WTC11 (cell line): ENCODE measurements at regions not wholly inside any gene's neighbourhood (a gene's known extent, or its start where the extent isn't known, plus 50 kb on each side); places are given as distances from the start of the nearest gene placed in this dataset.

Experiments used
- ATAC-seq: fragments of 200-7000 bp; cut with Tn5 transposase; 2 replicates; pipeline ENCODE4 v1.10.0; 2021; ENCODE audit warnings: mild to moderate bottlenecking, moderate library complexity
- CTCF ChIA-PET: fragments of 300-600 bp; sonication (Branson Sonifier 250); formaldehyde crosslinking; loops from one replicate; lab custom pipeline; 2021; ENCODE audit warnings: antibody characterized with exemption; lab: Charles Lee
- POLR2A ChIA-PET: fragments of 350-600 bp; sonication (Branson Sonifier 250); formaldehyde crosslinking; loops from one replicate; lab custom pipeline; 2021; ENCODE audit warnings: antibody characterized with exemption; lab: Charles Lee
- DNase-seq: peaks from one replicate; pipeline ENCODE4 v3.0.0; 2021; ENCODE audit warnings: low spot score
- H3K27ac Mint-ChIP-seq: 2 replicates; pipeline ENCODE4 v1.8.0; 2021; ENCODE audit warnings: mixed read lengths
- H3K27me3 Mint-ChIP-seq: 2 replicates; pipeline ENCODE4 v1.8.0; 2021; ENCODE audit warnings: low read depth, mild to moderate bottlenecking, moderate library complexity, mixed read lengths
- H3K36me3 Mint-ChIP-seq: 2 replicates; pipeline ENCODE4 v1.8.0; 2021; ENCODE audit warnings: mixed read lengths
- H3K4me1 Mint-ChIP-seq: 2 replicates; pipeline ENCODE4 v1.8.0; 2022; ENCODE audit warnings: mixed read lengths
- H3K4me3 Mint-ChIP-seq: 2 replicates; pipeline ENCODE4 v1.8.0; 2021; ENCODE audit warnings: mild to moderate bottlenecking, moderate library complexity, mixed read lengths
- H3K9me3 Mint-ChIP-seq: 2 replicates; pipeline ENCODE4 v1.8.0; 2021; ENCODE audit warnings: mixed read lengths
- ATF2 ChIP-seq: sonication (generic); formaldehyde crosslinking; IDR thresholded peaks from 2 replicates; pipeline ENCODE4 v1.8.1; 2022; ENCODE audit warnings: low read depth, missing genetic modification reagents, borderline replicate concordance
- CREB1 ChIP-seq: sonication (generic); formaldehyde crosslinking; IDR thresholded peaks from 2 replicates; pipeline ENCODE4 v1.8.0; 2023; ENCODE audit warnings: mild to moderate bottlenecking, missing genetic modification reagents
- CREM ChIP-seq: sonication (generic); formaldehyde crosslinking; IDR thresholded peaks from 2 replicates; pipeline ENCODE4 v1.8.1; 2022; ENCODE audit warnings: mild to moderate bottlenecking, missing genetic modification reagents, moderate library complexity
- EMX1 ChIP-seq: fragments of 250-450 bp; sonication (Bioruptor Pico); IDR thresholded peaks from 2 replicates; pipeline ENCODE4 v1.8.0; 2021; ENCODE audit warnings: mild to moderate bottlenecking
- ERG ChIP-seq: fragments of 250-450 bp; sonication (Bioruptor Pico); IDR thresholded peaks from 2 replicates; pipeline ENCODE4 v1.8.0; 2021; ENCODE audit warnings: mild to moderate bottlenecking
- FOXP1 ChIP-seq: sonication (generic); formaldehyde crosslinking; IDR thresholded peaks from 2 replicates; pipeline ENCODE4 v1.8.0; 2022; ENCODE audit warnings: missing genetic modification reagents, mild to moderate bottlenecking, moderate library complexity, borderline replicate concordance
- GTF2I ChIP-seq: fragments of 250-450 bp; sonication (Bioruptor Pico); conservative IDR thresholded peaks from 2 replicates; pipeline ENCODE4 v1.4.0; 2021; ENCODE audit warnings: mild to moderate bottlenecking
- JUN ChIP-seq: sonication (generic); formaldehyde crosslinking; IDR thresholded peaks from 2 replicates; pipeline ENCODE4 v1.8.0; 2023; ENCODE audit warnings: mild to moderate bottlenecking, missing genetic modification reagents
- KAT7 ChIP-seq: sonication (generic); formaldehyde crosslinking; IDR thresholded peaks from 2 replicates; pipeline ENCODE4 v1.8.1; 2023; ENCODE audit warnings: missing genetic modification reagents, mild to moderate bottlenecking, borderline replicate concordance
- MXD4 ChIP-seq: fragments of 250-450 bp; sonication (Bioruptor Pico); IDR thresholded peaks from 2 replicates; pipeline ENCODE4 v1.8.0; 2021; ENCODE audit warnings: mild to moderate bottlenecking, moderate library complexity, borderline replicate concordance
- NFATC4 ChIP-seq: fragments of 250-450 bp; sonication (Bioruptor Pico); IDR thresholded peaks from 2 replicates; pipeline ENCODE4 v1.9.0; 2021; ENCODE audit warnings: mild to moderate bottlenecking
- NFE2L1 ChIP-seq: sonication (generic); formaldehyde crosslinking; IDR thresholded peaks from 2 replicates; pipeline ENCODE4 v1.8.1; 2023; ENCODE audit warnings: missing genetic modification reagents
- NFYB ChIP-seq: sonication (generic); formaldehyde crosslinking; conservative IDR thresholded peaks from 2 replicates; pipeline ENCODE4 v1.8.0; 2022; ENCODE audit warnings: low read depth, missing genetic modification reagents
- TCF7 ChIP-seq: sonication (generic); formaldehyde crosslinking; IDR thresholded peaks from 2 replicates; pipeline ENCODE4 v1.8.0; 2022; ENCODE audit warnings: mild to moderate bottlenecking, low read depth, missing genetic modification reagents, moderate library complexity
- TEAD1 ChIP-seq: sonication (generic); formaldehyde crosslinking; IDR thresholded peaks from 2 replicates; pipeline ENCODE4 v1.8.0; 2022; ENCODE audit warnings: mild to moderate bottlenecking, missing genetic modification reagents
- TP53 ChIP-seq: sonication (generic); formaldehyde crosslinking; IDR thresholded peaks from 2 replicates; pipeline ENCODE4 v1.8.1; 2023; ENCODE audit warnings: mild to moderate bottlenecking, missing genetic modification reagents
- ZNF121 ChIP-seq: sonication (generic); formaldehyde crosslinking; IDR thresholded peaks from 2 replicates; pipeline ENCODE4 v1.8.0; 2023; ENCODE audit warnings: missing genetic modification reagents
- ZNF281 ChIP-seq: sonication (generic); formaldehyde crosslinking; IDR thresholded peaks from 2 replicates; pipeline ENCODE4 v1.8.0; 2023; ENCODE audit warnings: mild to moderate bottlenecking, missing genetic modification reagents
- ZNF423 ChIP-seq: fragments of 250-450 bp; sonication (Bioruptor Pico); IDR thresholded peaks from 2 replicates; pipeline ENCODE4 v2.1.2; 2022; ENCODE audit warnings: mild to moderate bottlenecking, moderate library complexity
- TF ChIP-seq, protein P1 (sequence below): sonication (generic); formaldehyde crosslinking; IDR thresholded peaks from 2 replicates; pipeline ENCODE4 v1.8.1; 2022; ENCODE audit warnings: mild to moderate bottlenecking, moderate library complexity, missing genetic modification reagents
- TF ChIP-seq, protein P2 (sequence below): sonication (generic); formaldehyde crosslinking; conservative IDR thresholded peaks from 2 replicates; pipeline ENCODE4 v1.8.1; 2022; ENCODE audit warnings: mild to moderate bottlenecking, missing genetic modification reagents
- TF ChIP-seq, protein P3 (sequence below): sonication (generic); formaldehyde crosslinking; IDR thresholded peaks from 2 replicates; pipeline ENCODE4 v1.8.1; 2023; ENCODE audit warnings: mild to moderate bottlenecking, missing genetic modification reagents, moderate library complexity
- TF ChIP-seq, protein P4 (sequence below): sonication (generic); formaldehyde crosslinking; IDR thresholded peaks from 2 replicates; pipeline ENCODE4 v1.8.1; 2022; ENCODE audit warnings: low read depth, mild to moderate bottlenecking, moderate library complexity, missing genetic modification reagents, borderline replicate concordance

GRCh38 chr17:69908626-69909368, 166.2 kb upstream of the KCNJ16 start:
- DNase-seq, result no peak
- POLR2A ChIA-PET, result no interaction called here
- CTCF ChIA-PET, result no interaction called here

GRCh38 chr17:69909389-69909788, 165.6 kb upstream of the KCNJ16 start:
- Mint-ChIP-seq H3K4me3 (no peak overlapping the region), H3K36me3 (no peaks in the 10 kb centered on the region)
- no peak for TF ChIP-seq TEAD1
- TF ChIP-seq TP53, result no peak
- TF ChIP-seq KAT7 (CRISPR knock-in tag), result no peak
- TF ChIP-seq EMX1 (CRISPR knock-in tag), result no peak
- TF ChIP-seq TCF7 (CRISPR knock-in tag), result no peak
- no peak for TF ChIP-seq FOXP1 (CRISPR knock-in tag)
- no peak for TF ChIP-seq MXD4 (CRISPR knock-in tag)
- TF ChIP-seq CREB1 (CRISPR knock-in tag), result no peak
- no peak for TF ChIP-seq ATF2 (CRISPR knock-in tag)
- TF ChIP-seq NFYB (CRISPR knock-in tag), result no peak
- TF ChIP-seq ZNF423 (CRISPR knock-in tag), result no peak
- TF ChIP-seq, protein P1, sequence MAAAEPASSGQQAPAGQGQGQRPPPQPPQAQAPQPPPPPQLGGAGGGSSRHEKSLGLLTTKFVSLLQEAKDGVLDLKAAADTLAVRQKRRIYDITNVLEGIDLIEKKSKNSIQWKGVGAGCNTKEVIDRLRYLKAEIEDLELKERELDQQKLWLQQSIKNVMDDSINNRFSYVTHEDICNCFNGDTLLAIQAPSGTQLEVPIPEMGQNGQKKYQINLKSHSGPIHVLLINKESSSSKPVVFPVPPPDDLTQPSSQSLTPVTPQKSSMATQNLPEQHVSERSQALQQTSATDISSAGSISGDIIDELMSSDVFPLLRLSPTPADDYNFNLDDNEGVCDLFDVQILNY (CRISPR knock-in tag), result no peak
- TF ChIP-seq, protein P2, sequence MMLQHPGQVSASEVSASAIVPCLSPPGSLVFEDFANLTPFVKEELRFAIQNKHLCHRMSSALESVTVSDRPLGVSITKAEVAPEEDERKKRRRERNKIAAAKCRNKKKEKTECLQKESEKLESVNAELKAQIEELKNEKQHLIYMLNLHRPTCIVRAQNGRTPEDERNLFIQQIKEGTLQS (CRISPR knock-in tag), result no peak
- no peak for TF ChIP-seq ZNF121 (CRISPR knock-in tag)
- TF ChIP-seq, all 79 proteins: peak for 0
- no peak for DNase-seq
- ChIA-PET POLR2A (no interaction called here), CTCF (no interaction called here)
- peaks cover 9% of the 10 kb centered on the region for H3K4me1 Mint-ChIP-seq
- H3K27ac Mint-ChIP-seq, result no peak overlapping the region
- no peak for ATAC-seq
- H3K27me3 Mint-ChIP-seq, result no peaks in the 10 kb centered on the region
- H3K9me3 Mint-ChIP-seq, result 0 out of 2 replicates have a peak, but pooled peaks cover 5% of the 10 kb centered on the region

More at GRCh38 chr17:69908626-69909368, 166.2 kb upstream of the KCNJ16 start:
- ATAC-seq, result no peak
- Mint-ChIP-seq H3K4me1 (peaks cover 3% of the 10 kb centered on the region), H3K4me3 (no peak overlapping the region), H3K36me3 (no peaks in the 10 kb centered on the region), H3K27me3 (no peaks in the 10 kb centered on the region), H3K9me3 (0 out of 2 replicates have a peak, but pooled peaks cover 5% of the 10 kb centered on the region), H3K27ac (no peak overlapping the region)
- TF ChIP-seq, protein P3, sequence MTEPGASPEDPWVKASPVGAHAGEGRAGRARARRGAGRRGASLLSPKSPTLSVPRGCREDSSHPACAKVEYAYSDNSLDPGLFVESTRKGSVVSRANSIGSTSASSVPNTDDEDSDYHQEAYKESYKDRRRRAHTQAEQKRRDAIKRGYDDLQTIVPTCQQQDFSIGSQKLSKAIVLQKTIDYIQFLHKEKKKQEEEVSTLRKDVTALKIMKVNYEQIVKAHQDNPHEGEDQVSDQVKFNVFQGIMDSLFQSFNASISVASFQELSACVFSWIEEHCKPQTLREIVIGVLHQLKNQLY, result no peak

DNA sequence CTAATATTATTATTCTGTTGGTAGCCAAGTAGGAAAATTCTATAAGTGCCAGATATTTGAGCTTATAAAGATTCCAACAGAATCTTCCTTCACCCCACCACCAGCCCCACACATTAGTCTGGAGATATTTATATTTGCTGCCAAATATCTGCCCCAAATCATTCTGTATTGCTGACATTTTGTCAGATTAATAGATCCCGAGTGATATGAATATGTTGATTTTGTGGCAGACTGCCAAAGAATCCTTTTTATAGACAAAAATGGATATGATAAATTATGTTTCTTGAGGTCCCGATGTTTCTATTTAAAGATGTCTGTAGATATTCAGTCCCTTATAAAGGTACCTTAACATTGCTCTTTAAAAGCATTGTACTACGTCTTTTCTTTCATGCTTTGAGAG, 162.2 kb upstream of the KCNJ16 start:
- Mint-ChIP-seq H3K9me3 (0 out of 2 replicates have a peak, but pooled peaks cover 5% of the 10 kb centered on the region), H3K27ac (no peak overlapping the region), H3K4me3 (no peak overlapping the region), H3K4me1 (peaks cover 12% of the 10 kb centered on the region), H3K36me3 (no peaks in the 10 kb centered on the region), H3K27me3 (no peaks in the 10 kb centered on the region)
- POLR2A ChIA-PET, result no interaction called here
- DNase-seq, result no peak
- CTCF ChIA-PET, result no interaction called here
- ATAC-seq, result no peak
- TF ChIP-seq JUN (CRISPR knock-in tag), result no peak
- no peak for TF ChIP-seq GTF2I
- no peak for TF ChIP-seq NFE2L1 (CRISPR knock-in tag)
- TF ChIP-seq, protein P4, sequence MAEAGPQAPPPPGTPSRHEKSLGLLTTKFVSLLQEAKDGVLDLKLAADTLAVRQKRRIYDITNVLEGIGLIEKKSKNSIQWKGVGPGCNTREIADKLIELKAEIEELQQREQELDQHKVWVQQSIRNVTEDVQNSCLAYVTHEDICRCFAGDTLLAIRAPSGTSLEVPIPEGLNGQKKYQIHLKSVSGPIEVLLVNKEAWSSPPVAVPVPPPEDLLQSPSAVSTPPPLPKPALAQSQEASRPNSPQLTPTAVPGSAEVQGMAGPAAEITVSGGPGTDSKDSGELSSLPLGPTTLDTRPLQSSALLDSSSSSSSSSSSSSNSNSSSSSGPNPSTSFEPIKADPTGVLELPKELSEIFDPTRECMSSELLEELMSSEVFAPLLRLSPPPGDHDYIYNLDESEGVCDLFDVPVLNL (CRISPR knock-in tag), result no peak
- no peak for TF ChIP-seq KAT7 (CRISPR knock-in tag)
- no peak for TF ChIP-seq ZNF281 (CRISPR knock-in tag)
- TF ChIP-seq ERG (CRISPR knock-in tag), result no peak
- no peak for TF ChIP-seq TCF7 (CRISPR knock-in tag)
- no peak for TF ChIP-seq NFATC4 (CRISPR knock-in tag)
- no peak for TF ChIP-seq CREM
